ENCODE measurements at regions not wholly inside any gene's neighbourhood (a gene's known extent, or its start where the extent isn't known, plus 50 kb on each side); places are given as distances from the start of the nearest gene placed in this dataset.

GRCh38 chr15:25182098-25182478, 227.3 kb downstream of the SNRPN start:
- TF ChIP-seq EZH2 (IDR thresholded peaks at IDR 0.05; ENCODE audit: borderline replicate concordance, low read depth, low read length, severe bottlenecking) (no peak), CTCF (IDR thresholded peaks at IDR 0.05; ENCODE audit: extremely low read depth in 1 of 2, insufficient read depth in 1 of 2, low read depth in 1 of 2, low read length in 2 of 2) (no peak), POLR2AphosphoS5 (IDR thresholded peaks at IDR 0.05; ENCODE audit: insufficient read depth, low read depth, low read length) (no peak), POLR2A (IDR thresholded peaks at IDR 0.05; ENCODE audit: low read depth, low read length) (no peak)
